GM12878 (cell line): ENCODE measurements at regions not wholly inside any gene's neighbourhood (a gene's known extent, or its start where the extent isn't known, plus 50 kb on each side); places are given as distances from the start of the nearest gene placed in this dataset.

Experiments used
- EZH2 ChIP-seq: IDR thresholded peaks from 2 replicates; pipeline ENCODE4 v1.6.1; 2012; ENCODE audit warnings: low read depth, mild to moderate bottlenecking, control low read depth, inconsistent platforms, low read length, borderline replicate concordance; ENCODE audit not compliant: control insufficient read depth
- TF ChIP-seq, protein P1 (sequence below), 3 experiments: IDR thresholded peaks in 2 of 3; conservative IDR thresholded peaks in 1 of 3; 2 replicates each; pipeline ENCODE4 v1.5.1; 2011; ENCODE audit warnings: low read depth in 3 of 3, low read length in 3 of 3, mild to moderate bottlenecking in 3 of 3, control low read depth in 2 of 3, moderate library complexity in 2 of 3, inconsistent platforms in 1 of 3, mixed read lengths in 1 of 3; ENCODE audit not compliant: control insufficient read depth in 2 of 3, insufficient read depth in 1 of 3; ENCODE audit errors: extremely low read depth in 1 of 3

DNA sequence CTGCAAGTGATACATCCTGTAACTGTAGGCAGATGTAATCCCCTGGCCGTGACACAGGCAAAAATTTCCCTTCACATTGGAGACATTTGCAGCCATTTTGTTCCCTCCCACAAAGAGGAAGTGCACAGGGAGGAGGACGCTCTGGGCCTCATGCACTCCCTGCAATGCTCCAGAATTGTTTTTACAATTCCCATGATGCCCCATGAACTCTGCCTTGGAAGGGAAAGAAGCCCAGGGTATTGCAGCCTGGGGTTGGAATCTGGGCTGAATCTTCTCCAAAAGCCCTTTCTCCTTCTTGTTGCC, 491.7 kb downstream of the CCDC171 start:
- TF ChIP-seq, protein P1, sequence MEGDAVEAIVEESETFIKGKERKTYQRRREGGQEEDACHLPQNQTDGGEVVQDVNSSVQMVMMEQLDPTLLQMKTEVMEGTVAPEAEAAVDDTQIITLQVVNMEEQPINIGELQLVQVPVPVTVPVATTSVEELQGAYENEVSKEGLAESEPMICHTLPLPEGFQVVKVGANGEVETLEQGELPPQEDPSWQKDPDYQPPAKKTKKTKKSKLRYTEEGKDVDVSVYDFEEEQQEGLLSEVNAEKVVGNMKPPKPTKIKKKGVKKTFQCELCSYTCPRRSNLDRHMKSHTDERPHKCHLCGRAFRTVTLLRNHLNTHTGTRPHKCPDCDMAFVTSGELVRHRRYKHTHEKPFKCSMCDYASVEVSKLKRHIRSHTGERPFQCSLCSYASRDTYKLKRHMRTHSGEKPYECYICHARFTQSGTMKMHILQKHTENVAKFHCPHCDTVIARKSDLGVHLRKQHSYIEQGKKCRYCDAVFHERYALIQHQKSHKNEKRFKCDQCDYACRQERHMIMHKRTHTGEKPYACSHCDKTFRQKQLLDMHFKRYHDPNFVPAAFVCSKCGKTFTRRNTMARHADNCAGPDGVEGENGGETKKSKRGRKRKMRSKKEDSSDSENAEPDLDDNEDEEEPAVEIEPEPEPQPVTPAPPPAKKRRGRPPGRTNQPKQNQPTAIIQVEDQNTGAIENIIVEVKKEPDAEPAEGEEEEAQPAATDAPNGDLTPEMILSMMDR (IDR thresholded peaks at IDR 0.05 in 2 of 3, conservative IDR thresholded peaks at IDR 0.05 in 1 of 3; ENCODE audit: control insufficient read depth in 2 of 3, extremely low read depth in 1 of 3, insufficient read depth in 1 of 3, low read depth in 3 of 3, low read length in 3 of 3), result no peak
- no peak for TF ChIP-seq EZH2
